ENCODE measurements at regions not wholly inside any gene's neighbourhood (a gene's known extent, or its start where the extent isn't known, plus 50 kb on each side); places are given as distances from the start of the nearest gene placed in this dataset.
A peak's percentile ranks its signal among the peaks of the same experiment; 100 is the strongest.

GRCh38 chrX:39201305-39201990, 400.2 kb downstream of the MID1IP1 start:
- H3K27ac Mint-ChIP-seq: no peak overlapping the region
- H3K4me1 Mint-ChIP-seq: peaks cover 9% of the 10 kb centered on the region
- no peak for DNase-seq
- peaks cover 2% of the 10 kb centered on the region for H3K27me3 Mint-ChIP-seq (ENCODE audit: low read depth, poor library complexity)
- TF ChIP-seq CTCF (IDR thresholded peaks at IDR 0.05): no peak
- H3K36me3 Mint-ChIP-seq (ENCODE audit: low read depth): no peaks in the 10 kb centered on the region
- H3K9me3 Mint-ChIP-seq: peaks cover 45% of the 10 kb centered on the region
- no peak overlapping the region for H3K4me3 Mint-ChIP-seq

GRCh38 chrX:39202641-39203040, 401.4 kb downstream of the MID1IP1 start:
- Mint-ChIP-seq H3K27me3 (ENCODE audit: low read depth, poor library complexity) (peaks cover 2% of the 10 kb centered on the region), H3K9me3 (peaks cover 46% of the 10 kb centered on the region), H3K27ac (no peak overlapping the region), H3K4me1 (no peaks in the 10 kb centered on the region), H3K36me3 (ENCODE audit: low read depth) (no peaks in the 10 kb centered on the region), H3K4me3 (no peak overlapping the region)
- no peak for DNase-seq
- TF ChIP-seq CTCF (IDR thresholded peaks at IDR 0.05): no peak

GRCh38 chrX:39203427-39203826, 402.2 kb downstream of the MID1IP1 start:
- Mint-ChIP-seq H3K36me3 (ENCODE audit: low read depth) (no peaks in the 10 kb centered on the region), H3K27ac (no peak overlapping the region), H3K9me3 (peaks cover 42% of the 10 kb centered on the region), H3K4me3 (no peak overlapping the region), H3K4me1 (no peaks in the 10 kb centered on the region), H3K27me3 (ENCODE audit: low read depth, poor library complexity) (peaks cover 5% of the 10 kb centered on the region)
- no peak for DNase-seq
- no peak for TF ChIP-seq CTCF (IDR thresholded peaks at IDR 0.05)

- peaks cover 5% of the 10 kb centered on the region for H3K27me3 Mint-ChIP-seq (ENCODE audit: low read depth, poor library complexity)
- H3K27ac Mint-ChIP-seq: peak overlapping the region; percentile 3
- no peaks in the 10 kb centered on the region for H3K4me1 Mint-ChIP-seq
- no peak for TF ChIP-seq CTCF (IDR thresholded peaks at IDR 0.05)
- DNase-seq: no peak
- H3K9me3 Mint-ChIP-seq: peaks cover 40% of the 10 kb centered on the region
- no peaks in the 10 kb centered on the region for H3K36me3 Mint-ChIP-seq (ENCODE audit: low read depth)
- H3K4me3 Mint-ChIP-seq: no peak overlapping the region
These were observed 403.1 kb downstream of the MID1IP1 start for GRCh38 chrX:39204353-39204752.

- H3K27me3 Mint-ChIP-seq (ENCODE audit: low read depth, poor library complexity): peaks cover 5% of the 10 kb centered on the region
- no peaks in the 10 kb centered on the region for H3K4me1 Mint-ChIP-seq
- DNase-seq: no peak
- H3K36me3 Mint-ChIP-seq (ENCODE audit: low read depth): no peaks in the 10 kb centered on the region
- peaks cover 40% of the 10 kb centered on the region for H3K9me3 Mint-ChIP-seq
- H3K27ac Mint-ChIP-seq: no peak overlapping the region
- no peak for TF ChIP-seq CTCF (IDR thresholded peaks at IDR 0.05)
- H3K4me3 Mint-ChIP-seq: no peak overlapping the region
These were observed 403.7 kb downstream of the MID1IP1 start for GRCh38 chrX:39204945-39205344.

GRCh38 chrX:39205467-39205866, 404.2 kb downstream of the MID1IP1 start:
- no peak for TF ChIP-seq CTCF (IDR thresholded peaks at IDR 0.05)
- Mint-ChIP-seq H3K36me3 (ENCODE audit: low read depth) (no peaks in the 10 kb centered on the region), H3K27me3 (ENCODE audit: low read depth, poor library complexity) (peaks cover 5% of the 10 kb centered on the region), H3K4me1 (no peaks in the 10 kb centered on the region), H3K27ac (no peak overlapping the region), H3K4me3 (no peak overlapping the region), H3K9me3 (peaks cover 41% of the 10 kb centered on the region)
- no peak for DNase-seq

Measured in nephron progenitor cell (in vitro differentiated cells).